NCI-H2029 treated with DMSO at 0.1 percent for 48 hours (cell line): ENCODE measurements at regions not wholly inside any gene's neighbourhood (a gene's known extent, or its start where the extent isn't known, plus 50 kb on each side); places are given as distances from the start of the nearest gene placed in this dataset.

Experiments used
- DNase-seq: peaks from one replicate; lab custom pipeline; 2025; lab: John Stamatoyannopoulos, UW

- DNase-seq: no peak
These were observed 176.3 kb upstream of the BMPER start for GRCh38 chr7:33728873-33729551.

GRCh38 chr7:33729726-33730125 is 175.6 kb upstream of the BMPER start:
- no peak for DNase-seq

- DNase-seq: no peak
These were observed 174.4 kb upstream of the BMPER start for GRCh38 chr7:33730958-33731357.

- no peak for DNase-seq
These were observed 173.4 kb upstream of the BMPER start for GRCh38 chr7:33731912-33732311.

GRCh38 chr7:33732462-33732861 is 172.9 kb upstream of the BMPER start:
- DNase-seq: no peak

- peak; percentile 96 for DNase-seq
These were observed 171.3 kb upstream of the BMPER start for GRCh38 chr7:33733870-33734650.

- DNase-seq: no peak
These were observed 169.9 kb upstream of the BMPER start for GRCh38 chr7:33735403-33735802.

- no peak for DNase-seq
These were observed 168.7 kb upstream of the BMPER start for GRCh38 chr7:33736521-33737221.

GRCh38 chr7:33738260-33738935 is 166.9 kb upstream of the BMPER start:
- DNase-seq: no peak

GRCh38 chr7:33739286-33739685 is 166.1 kb upstream of the BMPER start:
- no peak for DNase-seq

- DNase-seq: no peak
These were observed 162.8 kb upstream of the BMPER start for GRCh38 chr7:33742521-33742920.

GRCh38 chr7:33742999-33743587 is 162.2 kb upstream of the BMPER start:
- no peak for DNase-seq

- DNase-seq: no peak
These were observed 161.7 kb upstream of the BMPER start for GRCh38 chr7:33743594-33743993.

GRCh38 chr7:33744293-33745075 is 160.9 kb upstream of the BMPER start:
- DNase-seq: peak; percentile 21

- no peak for DNase-seq
These were observed 159.4 kb upstream of the BMPER start for GRCh38 chr7:33745934-33746333.

- DNase-seq: no peak
These were observed 156.5 kb upstream of the BMPER start for GRCh38 chr7:33748793-33749192.

GRCh38 chr7:33750177-33750576 is 155.2 kb upstream of the BMPER start:
- DNase-seq: no peak

- DNase-seq: no peak
These were observed 153.9 kb upstream of the BMPER start for GRCh38 chr7:33751443-33751842.

- no peak for DNase-seq
These were observed 151.3 kb upstream of the BMPER start for GRCh38 chr7:33753881-33754525.
